ENCODE measurements at regions not wholly inside any gene's neighbourhood (a gene's known extent, or its start where the extent isn't known, plus 50 kb on each side); places are given as distances from the start of the nearest gene placed in this dataset.

DNA sequence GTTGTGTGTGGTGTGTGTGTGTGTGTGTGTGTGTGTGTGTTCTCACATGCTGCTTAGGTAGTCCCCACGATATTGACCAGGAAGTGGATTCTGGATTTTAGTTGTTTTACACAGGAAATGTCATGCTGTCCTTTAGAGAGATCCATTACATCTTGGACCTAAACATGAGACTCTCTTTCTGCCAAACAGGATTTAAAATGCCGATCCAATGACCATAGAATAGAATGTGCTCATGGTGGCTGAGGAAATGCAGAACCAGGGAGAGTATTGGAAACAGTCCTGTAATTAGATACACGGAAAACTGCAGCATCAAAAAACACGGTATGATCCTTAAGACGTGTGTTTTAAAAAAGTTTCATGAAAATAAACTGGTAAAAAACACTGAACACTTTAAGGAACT, 347.8 kb upstream of the FRG1 start:
- WGBS, 2 experiments (ENCODE audit: insufficient coverage in 1 of 2, insufficient read length in 1 of 2) = 98% methylated on average over 4 to 5 of the region's 5 CpGs
- no peaks in the 10 kb centered on the region for H3K36me3 Mint-ChIP-seq (ENCODE audit: low read depth)
- H3K4me1 Mint-ChIP-seq = peaks cover 9% of the 10 kb centered on the region
- H3K9me3 Mint-ChIP-seq = peaks cover 58% of the 10 kb centered on the region
- Histone ChIP-seq H3K4me3 (ENCODE audit: low read length) (no peak overlapping the region), H3K27me3 (ENCODE audit: control insufficient read depth, insufficient read depth, low read length, poor library complexity, severe bottlenecking) (no peaks in the 10 kb centered on the region), H3K9me3 (ENCODE audit: control insufficient read depth, low read length) (no peaks in the 10 kb centered on the region), H3K36me3 (ENCODE audit: control insufficient read depth, insufficient read depth, low read length) (no peaks in the 10 kb centered on the region), H3K4me1 (ENCODE audit: control insufficient read depth, insufficient read depth, low read length) (no peaks in the 10 kb centered on the region), H3K9ac (ENCODE audit: extremely low read depth, low read length, poor library complexity, severe bottlenecking) (no peak overlapping the region), H3K27ac (ENCODE audit: low read depth, low read length) (no peak overlapping the region)
- no peak for DNase-seq
- H3K4me3 Mint-ChIP-seq = no peak overlapping the region
- no peak overlapping the region for H3K27ac Mint-ChIP-seq
- H3K27me3 Mint-ChIP-seq (ENCODE audit: insufficient read depth) = no peaks in the 10 kb centered on the region
- TF ChIP-seq, protein P1, sequence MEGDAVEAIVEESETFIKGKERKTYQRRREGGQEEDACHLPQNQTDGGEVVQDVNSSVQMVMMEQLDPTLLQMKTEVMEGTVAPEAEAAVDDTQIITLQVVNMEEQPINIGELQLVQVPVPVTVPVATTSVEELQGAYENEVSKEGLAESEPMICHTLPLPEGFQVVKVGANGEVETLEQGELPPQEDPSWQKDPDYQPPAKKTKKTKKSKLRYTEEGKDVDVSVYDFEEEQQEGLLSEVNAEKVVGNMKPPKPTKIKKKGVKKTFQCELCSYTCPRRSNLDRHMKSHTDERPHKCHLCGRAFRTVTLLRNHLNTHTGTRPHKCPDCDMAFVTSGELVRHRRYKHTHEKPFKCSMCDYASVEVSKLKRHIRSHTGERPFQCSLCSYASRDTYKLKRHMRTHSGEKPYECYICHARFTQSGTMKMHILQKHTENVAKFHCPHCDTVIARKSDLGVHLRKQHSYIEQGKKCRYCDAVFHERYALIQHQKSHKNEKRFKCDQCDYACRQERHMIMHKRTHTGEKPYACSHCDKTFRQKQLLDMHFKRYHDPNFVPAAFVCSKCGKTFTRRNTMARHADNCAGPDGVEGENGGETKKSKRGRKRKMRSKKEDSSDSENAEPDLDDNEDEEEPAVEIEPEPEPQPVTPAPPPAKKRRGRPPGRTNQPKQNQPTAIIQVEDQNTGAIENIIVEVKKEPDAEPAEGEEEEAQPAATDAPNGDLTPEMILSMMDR (conservative IDR thresholded peaks at IDR 0.05) = no peak

GRCh38 chr4:189597341-189597740, 343.3 kb upstream of the FRG1 start:
- no peak overlapping the region for H3K4me3 ChIP-seq (ENCODE audit: low read length)
- no peaks in the 10 kb centered on the region for H3K36me3 ChIP-seq (ENCODE audit: control insufficient read depth, insufficient read depth, low read length)
- Mint-ChIP-seq H3K4me1 (peaks cover 1% of the 10 kb centered on the region), H3K9me3 (peaks cover 59% of the 10 kb centered on the region), H3K27ac (no peak overlapping the region), H3K36me3 (ENCODE audit: low read depth) (no peaks in the 10 kb centered on the region), H3K27me3 (ENCODE audit: insufficient read depth) (no peaks in the 10 kb centered on the region), H3K4me3 (no peak overlapping the region)
- H3K4me1 ChIP-seq (ENCODE audit: control insufficient read depth, insufficient read depth, low read length) = no peaks in the 10 kb centered on the region
- no peaks in the 10 kb centered on the region for H3K27me3 ChIP-seq (ENCODE audit: control insufficient read depth, insufficient read depth, low read length, poor library complexity, severe bottlenecking)
- WGBS, 2 experiments (ENCODE audit: insufficient coverage in 1 of 2, insufficient read length in 1 of 2) = 87 to 93% methylated on average over 3 to 8 of the region's 8 CpGs
- H3K27ac ChIP-seq (ENCODE audit: low read depth, low read length) = no peak overlapping the region
- no peak overlapping the region for H3K9ac ChIP-seq (ENCODE audit: extremely low read depth, low read length, poor library complexity, severe bottlenecking)
- DNase-seq = no peak
- no peaks in the 10 kb centered on the region for H3K9me3 ChIP-seq (ENCODE audit: control insufficient read depth, low read length)
- TF ChIP-seq, protein P1 (conservative IDR thresholded peaks at IDR 0.05) = no peak

DNA sequence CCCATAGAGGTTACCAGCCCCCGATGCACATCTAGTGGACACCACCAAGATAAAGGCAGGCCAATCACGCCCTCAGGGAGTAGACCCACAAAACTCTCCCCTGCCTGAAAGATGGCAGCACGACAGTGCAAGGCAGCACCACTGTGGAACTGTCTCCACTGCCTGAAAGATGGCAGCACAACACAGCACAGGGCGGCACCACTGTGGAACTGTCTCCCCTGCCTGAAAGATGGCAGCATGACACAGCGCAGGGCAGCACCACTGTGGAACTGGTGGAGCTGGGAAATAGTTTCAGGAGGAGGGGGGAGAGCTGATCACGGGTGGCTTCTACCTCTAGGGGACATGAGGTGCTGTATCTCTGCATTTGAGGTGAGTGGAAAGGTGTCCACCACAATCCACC, 340.4 kb upstream of the FRG1 start:
- Histone ChIP-seq H3K9ac (ENCODE audit: extremely low read depth, low read length, poor library complexity, severe bottlenecking) (no peak overlapping the region), H3K36me3 (ENCODE audit: control insufficient read depth, insufficient read depth, low read length) (no peaks in the 10 kb centered on the region), H3K27me3 (ENCODE audit: control insufficient read depth, insufficient read depth, low read length, poor library complexity, severe bottlenecking) (no peaks in the 10 kb centered on the region), H3K4me3 (ENCODE audit: low read length) (no peak overlapping the region), H3K9me3 (ENCODE audit: control insufficient read depth, low read length) (no peaks in the 10 kb centered on the region), H3K27ac (ENCODE audit: low read depth, low read length) (no peak overlapping the region), H3K4me1 (ENCODE audit: control insufficient read depth, insufficient read depth, low read length) (no peaks in the 10 kb centered on the region)
- H3K9me3 Mint-ChIP-seq = peaks cover 56% of the 10 kb centered on the region
- H3K36me3 Mint-ChIP-seq (ENCODE audit: low read depth) = no peaks in the 10 kb centered on the region
- WGBS, 2 experiments (ENCODE audit: insufficient coverage in 1 of 2, insufficient read length in 1 of 2) = 85 to 91% methylated on average over 3 to 6 of the region's 6 CpGs
- TF ChIP-seq, protein P1 (conservative IDR thresholded peaks at IDR 0.05) = no peak
- H3K27ac Mint-ChIP-seq = no peak overlapping the region
- no peaks in the 10 kb centered on the region for H3K27me3 Mint-ChIP-seq (ENCODE audit: insufficient read depth)
- H3K4me3 Mint-ChIP-seq = no peak overlapping the region
- no peak for DNase-seq
- no peaks in the 10 kb centered on the region for H3K4me1 Mint-ChIP-seq

Measured in endodermal cell (in vitro differentiated cells).